ENCODE measurements at regions not wholly inside any gene's neighbourhood (a gene's known extent, or its start where the extent isn't known, plus 50 kb on each side); places are given as distances from the start of the nearest gene placed in this dataset.

DNA sequence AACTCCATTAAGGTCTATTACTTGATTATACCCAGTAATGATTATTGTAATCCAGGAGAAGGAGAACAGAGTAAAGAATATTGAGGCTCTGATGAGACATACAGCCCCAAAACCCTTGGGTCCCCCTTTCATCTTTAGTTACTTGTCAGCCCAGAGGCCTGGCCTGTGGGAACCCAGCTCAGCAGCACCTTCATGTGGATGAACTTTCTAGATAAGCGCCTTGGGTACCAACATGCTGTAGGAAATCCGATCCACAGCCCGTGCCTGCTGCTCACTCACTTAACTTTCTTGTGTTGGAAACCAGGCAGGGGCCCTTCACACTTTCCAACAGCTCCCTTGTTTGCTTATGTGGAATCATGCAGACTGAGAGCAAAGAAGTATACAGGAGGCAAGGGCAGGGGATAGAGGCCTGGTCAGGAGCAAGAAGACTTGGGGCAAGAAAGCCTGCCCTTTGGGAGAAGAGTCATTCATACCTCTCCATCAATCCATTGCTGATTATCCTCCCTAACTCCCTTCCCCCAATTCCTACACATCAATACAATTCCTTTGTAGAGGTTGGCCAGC, 64.0 kb upstream of the SOX9 start:
- no peak for TF ChIP-seq EP300 (IDR thresholded peaks at IDR 0.05)
- TF ChIP-seq, protein P1, sequence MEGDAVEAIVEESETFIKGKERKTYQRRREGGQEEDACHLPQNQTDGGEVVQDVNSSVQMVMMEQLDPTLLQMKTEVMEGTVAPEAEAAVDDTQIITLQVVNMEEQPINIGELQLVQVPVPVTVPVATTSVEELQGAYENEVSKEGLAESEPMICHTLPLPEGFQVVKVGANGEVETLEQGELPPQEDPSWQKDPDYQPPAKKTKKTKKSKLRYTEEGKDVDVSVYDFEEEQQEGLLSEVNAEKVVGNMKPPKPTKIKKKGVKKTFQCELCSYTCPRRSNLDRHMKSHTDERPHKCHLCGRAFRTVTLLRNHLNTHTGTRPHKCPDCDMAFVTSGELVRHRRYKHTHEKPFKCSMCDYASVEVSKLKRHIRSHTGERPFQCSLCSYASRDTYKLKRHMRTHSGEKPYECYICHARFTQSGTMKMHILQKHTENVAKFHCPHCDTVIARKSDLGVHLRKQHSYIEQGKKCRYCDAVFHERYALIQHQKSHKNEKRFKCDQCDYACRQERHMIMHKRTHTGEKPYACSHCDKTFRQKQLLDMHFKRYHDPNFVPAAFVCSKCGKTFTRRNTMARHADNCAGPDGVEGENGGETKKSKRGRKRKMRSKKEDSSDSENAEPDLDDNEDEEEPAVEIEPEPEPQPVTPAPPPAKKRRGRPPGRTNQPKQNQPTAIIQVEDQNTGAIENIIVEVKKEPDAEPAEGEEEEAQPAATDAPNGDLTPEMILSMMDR (IDR thresholded peaks at IDR 0.05): no peak
- TF ChIP-seq POLR2A (IDR thresholded peaks at IDR 0.05): no peak
- TF ChIP-seq POLR2AphosphoS5 (IDR thresholded peaks at IDR 0.05): no peak
